Skeletal muscle satellite cell (primary cell): ENCODE measurements at regions not wholly inside any gene's neighbourhood (a gene's known extent, or its start where the extent isn't known, plus 50 kb on each side); places are given as distances from the start of the nearest gene placed in this dataset.

Experiments used
- H3K27me3 ChIP-seq: 2 replicates; pipeline ENCODE4 v1.7.0; 2013; ENCODE audit warnings: low read length; ENCODE audit not compliant: control insufficient read depth, insufficient read depth
- H3K36me3 ChIP-seq: 2 replicates; pipeline ENCODE4 v1.7.0; 2013; ENCODE audit warnings: mild to moderate bottlenecking, control low read depth, low read length; ENCODE audit not compliant: insufficient read depth
- H3K4me1 ChIP-seq: 2 replicates; pipeline ENCODE4 v1.7.0; 2013; ENCODE audit warnings: low read length; ENCODE audit not compliant: control insufficient read depth, insufficient read depth
- H3K4me2 ChIP-seq: 2 replicates; pipeline ENCODE4 v1.7.0; 2013; ENCODE audit warnings: mild to moderate bottlenecking, low read length
- H3K4me3 ChIP-seq: 2 replicates; pipeline ENCODE4 v1.7.0; 2013; ENCODE audit warnings: low read length
- H3K9ac ChIP-seq: 2 replicates; pipeline ENCODE4 v1.7.0; 2013; ENCODE audit warnings: mild to moderate bottlenecking, low read depth, low read length, moderate library complexity
- H3K9me3 ChIP-seq: replicated peaks from 2 replicates; pipeline ENCODE4 v1.7.0; 2013; ENCODE audit warnings: mild to moderate bottlenecking, control low read depth, low read length

- no peak overlapping the region for H3K4me2 ChIP-seq
- no peaks in the 10 kb centered on the region for H3K9me3 ChIP-seq
- peaks cover 26% of the 10 kb centered on the region for H3K27me3 ChIP-seq
- H3K4me1 ChIP-seq: no peaks in the 10 kb centered on the region
- no peaks in the 10 kb centered on the region for H3K36me3 ChIP-seq
- no peak overlapping the region for H3K4me3 ChIP-seq
- H3K9ac ChIP-seq: no peak overlapping the region
Measured at GRCh38 chr18:47726550-47726949, 203.9 kb downstream of the SMAD2 start.

GRCh38 chr18:47725656-47726055 lies 204.8 kb downstream of the SMAD2 start:
- Histone ChIP-seq H3K4me3 (no peak overlapping the region), H3K27me3 (peaks cover 21% of the 10 kb centered on the region), H3K9me3 (no peaks in the 10 kb centered on the region), H3K4me2 (no peak overlapping the region), H3K36me3 (no peaks in the 10 kb centered on the region), H3K4me1 (no peaks in the 10 kb centered on the region), H3K9ac (no peak overlapping the region)

GRCh38 chr18:47724186-47724975 lies 206.1 kb downstream of the SMAD2 start:
- Histone ChIP-seq H3K4me1 (no peaks in the 10 kb centered on the region), H3K9me3 (no peaks in the 10 kb centered on the region), H3K4me3 (no peak overlapping the region), H3K4me2 (no peak overlapping the region), H3K36me3 (no peaks in the 10 kb centered on the region), H3K27me3 (peaks cover 21% of the 10 kb centered on the region), H3K9ac (no peak overlapping the region)

GRCh38 chr18:47721876-47722275 lies 208.6 kb downstream of the SMAD2 start:
- H3K27me3 ChIP-seq: peaks cover 12% of the 10 kb centered on the region
- no peak overlapping the region for H3K4me2 ChIP-seq
- H3K4me1 ChIP-seq: no peaks in the 10 kb centered on the region
- H3K4me3 ChIP-seq: no peak overlapping the region
- H3K36me3 ChIP-seq: no peaks in the 10 kb centered on the region
- no peak overlapping the region for H3K9ac ChIP-seq
- no peaks in the 10 kb centered on the region for H3K9me3 ChIP-seq

- Histone ChIP-seq H3K4me3 (no peak overlapping the region), H3K9me3 (no peaks in the 10 kb centered on the region), H3K27me3 (peaks cover 12% of the 10 kb centered on the region), H3K9ac (no peak overlapping the region), H3K36me3 (no peaks in the 10 kb centered on the region), H3K4me2 (no peak overlapping the region), H3K4me1 (no peaks in the 10 kb centered on the region)
Measured at GRCh38 chr18:47720741-47721140, 209.7 kb downstream of the SMAD2 start.

GRCh38 chr18:47719096-47719780 lies 211.2 kb downstream of the SMAD2 start:
- H3K9me3 ChIP-seq: no peaks in the 10 kb centered on the region
- no peak overlapping the region for H3K9ac ChIP-seq
- H3K4me2 ChIP-seq: no peak overlapping the region
- H3K4me1 ChIP-seq: no peaks in the 10 kb centered on the region
- H3K27me3 ChIP-seq: peaks cover 12% of the 10 kb centered on the region
- H3K36me3 ChIP-seq: no peaks in the 10 kb centered on the region
- no peak overlapping the region for H3K4me3 ChIP-seq

GRCh38 chr18:47718646-47719045 lies 211.8 kb downstream of the SMAD2 start:
- Histone ChIP-seq H3K9ac (no peak overlapping the region), H3K4me2 (no peak overlapping the region), H3K27me3 (peaks cover 12% of the 10 kb centered on the region), H3K4me1 (no peaks in the 10 kb centered on the region), H3K9me3 (no peaks in the 10 kb centered on the region), H3K36me3 (no peaks in the 10 kb centered on the region), H3K4me3 (no peak overlapping the region)

- no peaks in the 10 kb centered on the region for H3K4me1 ChIP-seq
- H3K4me2 ChIP-seq: no peak overlapping the region
- H3K9me3 ChIP-seq: no peaks in the 10 kb centered on the region
- H3K36me3 ChIP-seq: no peaks in the 10 kb centered on the region
- H3K4me3 ChIP-seq: no peak overlapping the region
- peaks cover 11% of the 10 kb centered on the region for H3K27me3 ChIP-seq
- no peak overlapping the region for H3K9ac ChIP-seq
Measured at GRCh38 chr18:47717257-47717656, 213.2 kb downstream of the SMAD2 start.

GRCh38 chr18:47716632-47717185 lies 213.8 kb downstream of the SMAD2 start:
- Histone ChIP-seq H3K27me3 (peaks cover 11% of the 10 kb centered on the region), H3K9ac (no peak overlapping the region), H3K9me3 (no peaks in the 10 kb centered on the region), H3K4me2 (no peak overlapping the region), H3K36me3 (no peaks in the 10 kb centered on the region), H3K4me1 (no peaks in the 10 kb centered on the region), H3K4me3 (no peak overlapping the region)

- Histone ChIP-seq H3K36me3 (no peaks in the 10 kb centered on the region), H3K9me3 (no peaks in the 10 kb centered on the region), H3K4me1 (no peaks in the 10 kb centered on the region), H3K27me3 (peaks cover 6% of the 10 kb centered on the region), H3K4me2 (no peak overlapping the region), H3K4me3 (no peak overlapping the region), H3K9ac (no peak overlapping the region)
Measured at GRCh38 chr18:47710451-47710850, 220.0 kb downstream of the SMAD2 start.

- Histone ChIP-seq H3K27me3 (peaks cover 6% of the 10 kb centered on the region), H3K4me3 (no peak overlapping the region), H3K4me2 (no peak overlapping the region), H3K4me1 (no peaks in the 10 kb centered on the region), H3K9ac (no peak overlapping the region), H3K36me3 (no peaks in the 10 kb centered on the region), H3K9me3 (no peaks in the 10 kb centered on the region)
Measured at GRCh38 chr18:47709556-47709955, 220.9 kb downstream of the SMAD2 start.
